OCI-LY1 (cell line): ENCODE measurements at regions not wholly inside any gene's neighbourhood (a gene's known extent, or its start where the extent isn't known, plus 50 kb on each side); places are given as distances from the start of the nearest gene placed in this dataset.

ENCODE experiments used
- CTCF ChIP-seq: fragments of 200-600 bp; sonication (generic), shearing (Covaris generic); IDR thresholded peaks from 2 replicates; pipeline ENCODE4 v1.5.1; 2017; ENCODE audit warnings: mild to moderate bottlenecking, antibody characterized with exemption, low read length, moderate library complexity, mixed read lengths
- EZH2 ChIP-seq: fragments of 200-600 bp; sonication (generic), shearing (Covaris generic); IDR thresholded peaks from 2 replicates; pipeline ENCODE4 v1.8.0; 2017; ENCODE audit warnings: borderline replicate concordance, mixed run types, mild to moderate bottlenecking, antibody characterized with exemption, low read length, moderate library complexity, mixed read lengths

GRCh38 chr2:144986691-144987090, 466.8 kb upstream of the ZEB2 start:
- TF ChIP-seq CTCF (no peak), EZH2 (no peak)
